ENCODE measurements at regions not wholly inside any gene's neighbourhood (a gene's known extent, or its start where the extent isn't known, plus 50 kb on each side); places are given as distances from the start of the nearest gene placed in this dataset.

DNA sequence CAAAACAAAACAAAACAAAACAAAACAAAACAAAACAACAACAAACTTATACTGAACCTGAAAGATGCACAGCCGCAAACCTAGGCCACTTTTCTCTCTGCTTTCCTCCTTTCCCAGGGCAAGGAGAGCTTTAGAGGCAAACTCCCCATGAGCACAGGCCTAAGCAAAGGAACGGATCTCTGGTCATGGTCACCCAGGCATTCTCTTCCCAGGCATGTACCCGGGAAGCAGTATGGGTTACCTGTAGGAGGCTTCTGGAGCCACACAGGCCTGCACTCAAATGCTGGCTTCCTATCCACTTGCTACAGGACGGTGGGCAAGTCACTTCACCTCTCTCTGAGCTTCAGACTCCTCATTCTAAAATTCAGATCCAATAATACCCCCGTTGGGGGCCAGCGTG, 171.8 kb downstream of the SMAD6 start:
- TF ChIP-seq TEAD4 (IDR thresholded peaks at IDR 0.05) (no peak), CREB1 (IDR thresholded peaks at IDR 0.05; ENCODE audit: low read depth) (no peak), YY1 (IDR thresholded peaks at IDR 0.05; ENCODE audit: low read depth) (no peak), RAD21 (IDR thresholded peaks at IDR 0.05; ENCODE audit: low read depth) (no peak), FOXM1 (IDR thresholded peaks at IDR 0.05; ENCODE audit: borderline replicate concordance, low read depth) (no peak), TAF1 (IDR thresholded peaks at IDR 0.05; ENCODE audit: low read depth) (no peak), EGR1 (IDR thresholded peaks at IDR 0.05) (no peak), MAX (IDR thresholded peaks at IDR 0.05) (no peak), CEBPB (IDR thresholded peaks at IDR 0.05) (no peak), ZBTB7A (IDR thresholded peaks at IDR 0.05; ENCODE audit: low read depth) (no peak), NFIC (IDR thresholded peaks at IDR 0.05) (no peak), EP300 (IDR thresholded peaks at IDR 0.05; ENCODE audit: borderline replicate concordance) (no peak)
- TF ChIP-seq, protein P1, sequence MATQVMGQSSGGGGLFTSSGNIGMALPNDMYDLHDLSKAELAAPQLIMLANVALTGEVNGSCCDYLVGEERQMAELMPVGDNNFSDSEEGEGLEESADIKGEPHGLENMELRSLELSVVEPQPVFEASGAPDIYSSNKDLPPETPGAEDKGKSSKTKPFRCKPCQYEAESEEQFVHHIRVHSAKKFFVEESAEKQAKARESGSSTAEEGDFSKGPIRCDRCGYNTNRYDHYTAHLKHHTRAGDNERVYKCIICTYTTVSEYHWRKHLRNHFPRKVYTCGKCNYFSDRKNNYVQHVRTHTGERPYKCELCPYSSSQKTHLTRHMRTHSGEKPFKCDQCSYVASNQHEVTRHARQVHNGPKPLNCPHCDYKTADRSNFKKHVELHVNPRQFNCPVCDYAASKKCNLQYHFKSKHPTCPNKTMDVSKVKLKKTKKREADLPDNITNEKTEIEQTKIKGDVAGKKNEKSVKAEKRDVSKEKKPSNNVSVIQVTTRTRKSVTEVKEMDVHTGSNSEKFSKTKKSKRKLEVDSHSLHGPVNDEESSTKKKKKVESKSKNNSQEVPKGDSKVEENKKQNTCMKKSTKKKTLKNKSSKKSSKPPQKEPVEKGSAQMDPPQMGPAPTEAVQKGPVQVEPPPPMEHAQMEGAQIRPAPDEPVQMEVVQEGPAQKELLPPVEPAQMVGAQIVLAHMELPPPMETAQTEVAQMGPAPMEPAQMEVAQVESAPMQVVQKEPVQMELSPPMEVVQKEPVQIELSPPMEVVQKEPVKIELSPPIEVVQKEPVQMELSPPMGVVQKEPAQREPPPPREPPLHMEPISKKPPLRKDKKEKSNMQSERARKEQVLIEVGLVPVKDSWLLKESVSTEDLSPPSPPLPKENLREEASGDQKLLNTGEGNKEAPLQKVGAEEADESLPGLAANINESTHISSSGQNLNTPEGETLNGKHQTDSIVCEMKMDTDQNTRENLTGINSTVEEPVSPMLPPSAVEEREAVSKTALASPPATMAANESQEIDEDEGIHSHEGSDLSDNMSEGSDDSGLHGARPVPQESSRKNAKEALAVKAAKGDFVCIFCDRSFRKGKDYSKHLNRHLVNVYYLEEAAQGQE (IDR thresholded peaks at IDR 0.05; ENCODE audit: low read depth): no peak
